DMS 273 treated with DMSO at 0.1 percent for 48 hours (cell line): ENCODE measurements at regions not wholly inside any gene's neighbourhood (a gene's known extent, or its start where the extent isn't known, plus 50 kb on each side); places are given as distances from the start of the nearest gene placed in this dataset.
"Not testable (repeated sequence)": the region's sequence is repeated elsewhere in the genome, so short reads cannot be mapped to it uniquely, and the experiment has no call there.

Experiments
- DNase-seq: peaks from one replicate; lab custom pipeline; 2025; lab: John Stamatoyannopoulos, UW

DNA sequence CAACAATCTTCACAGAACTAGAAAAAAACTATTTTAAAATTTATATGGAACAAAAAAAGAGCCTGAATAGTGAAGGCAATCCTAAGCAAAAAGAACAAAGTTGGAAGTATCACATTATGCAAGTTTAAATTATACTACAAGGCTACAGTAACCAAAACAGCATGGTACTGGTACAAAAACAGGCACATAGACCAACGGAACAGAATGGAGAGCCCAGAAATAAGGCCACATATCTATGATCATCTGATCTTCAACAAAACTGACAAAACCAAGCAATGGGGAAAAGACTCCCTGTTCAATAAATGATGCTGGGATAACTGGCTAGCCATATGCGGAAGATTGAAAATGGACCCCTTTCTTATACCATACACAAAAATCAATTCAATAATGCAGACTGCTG, 74.4 kb upstream of the RTN4 start:
- DNase-seq = not testable (repeated sequence)

DNA sequence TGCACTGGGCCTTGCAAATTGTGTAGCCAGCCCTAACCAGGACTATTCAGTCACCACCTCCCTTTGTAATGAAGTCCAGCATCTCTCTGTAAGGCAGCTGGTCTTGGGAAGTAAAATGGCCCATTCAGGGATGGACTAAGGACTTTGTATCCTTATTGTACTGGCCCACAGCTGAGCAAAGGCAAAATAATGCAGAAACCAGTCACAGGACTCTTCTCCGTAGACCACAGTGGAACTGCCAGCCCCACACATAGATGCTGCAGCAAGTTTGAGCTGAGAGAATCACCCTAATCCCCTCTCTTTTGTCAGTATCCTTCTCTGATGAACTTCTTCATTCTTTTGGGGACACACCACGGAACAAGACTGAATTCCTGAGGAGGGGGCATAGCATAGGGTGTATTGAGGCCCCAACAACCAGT, 73.6 kb upstream of the RTN4 start:
- no peak for DNase-seq

DNA sequence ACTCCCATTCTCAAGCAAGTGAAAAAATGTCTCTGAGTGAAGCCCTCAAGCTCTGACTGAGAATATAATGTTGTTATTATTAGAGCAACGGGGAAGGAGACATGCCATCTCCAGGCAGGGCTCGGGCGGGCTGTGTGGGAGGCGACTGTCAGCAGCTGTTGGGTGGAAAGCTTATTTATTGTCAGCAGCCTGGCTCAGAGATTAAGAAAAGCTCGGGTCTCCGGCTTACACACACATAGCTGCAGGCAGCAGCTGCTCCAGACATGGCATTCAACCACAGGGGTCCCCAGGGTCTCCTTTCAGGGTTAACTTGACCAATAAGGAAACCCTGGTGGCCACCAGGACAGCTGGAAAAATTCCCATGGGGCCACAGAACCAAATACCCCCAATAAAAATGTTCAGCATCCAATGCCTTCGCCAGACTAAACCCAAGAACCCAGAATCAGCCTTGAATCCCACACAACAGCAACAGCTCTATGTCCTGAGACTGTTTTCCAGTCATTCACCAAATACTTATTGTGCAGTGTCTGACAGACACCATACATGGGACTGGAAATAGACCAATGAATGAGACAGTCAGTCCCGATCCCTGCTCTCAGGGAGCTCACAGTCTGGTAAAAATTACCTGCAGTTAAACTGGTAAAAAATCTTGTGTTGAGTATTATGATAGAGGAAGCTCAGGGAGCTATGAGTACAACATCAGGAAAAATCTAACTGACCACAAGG, 70.5 kb upstream of the RTN4 start:
- DNase-seq = peak; percentile 92

DNA sequence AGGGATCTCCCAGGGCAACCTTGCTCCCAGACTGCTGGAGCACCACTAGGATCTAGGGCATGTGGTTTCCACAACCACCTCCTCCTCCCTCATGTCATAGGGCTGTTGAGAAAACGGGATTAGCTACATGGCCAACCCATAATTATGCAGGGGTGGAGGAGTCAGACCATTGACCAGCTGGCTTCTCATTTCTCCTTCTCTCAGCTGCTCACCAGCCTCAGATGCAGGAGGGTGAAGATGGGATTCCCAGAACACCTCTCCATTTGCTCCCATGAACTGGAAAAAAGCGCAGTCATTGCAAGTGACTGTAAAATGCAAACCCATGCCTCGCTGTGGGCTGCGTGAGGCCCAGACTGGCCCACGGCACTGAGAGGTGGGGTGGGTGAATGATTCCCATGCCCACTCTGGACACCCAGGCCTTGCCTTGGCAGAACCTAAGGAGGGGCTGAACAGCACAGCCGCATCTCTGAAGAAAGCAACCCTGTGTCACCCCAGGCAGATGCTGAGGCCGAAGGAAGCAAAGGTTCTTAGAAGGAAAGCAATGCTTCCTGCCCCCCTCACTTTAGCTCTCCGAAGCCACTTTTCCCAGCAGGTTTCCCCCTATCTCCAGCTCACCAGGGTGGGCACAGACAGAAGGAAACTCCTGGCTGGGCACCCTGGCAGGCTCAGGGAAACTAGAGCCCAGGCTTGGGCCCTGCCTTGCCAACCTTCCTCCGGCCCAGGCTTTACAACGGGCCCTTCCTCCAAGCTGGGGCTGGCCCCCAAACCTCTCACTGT, 69.6 kb upstream of the RTN4 start:
- peak; percentile 90 for DNase-seq

DNA sequence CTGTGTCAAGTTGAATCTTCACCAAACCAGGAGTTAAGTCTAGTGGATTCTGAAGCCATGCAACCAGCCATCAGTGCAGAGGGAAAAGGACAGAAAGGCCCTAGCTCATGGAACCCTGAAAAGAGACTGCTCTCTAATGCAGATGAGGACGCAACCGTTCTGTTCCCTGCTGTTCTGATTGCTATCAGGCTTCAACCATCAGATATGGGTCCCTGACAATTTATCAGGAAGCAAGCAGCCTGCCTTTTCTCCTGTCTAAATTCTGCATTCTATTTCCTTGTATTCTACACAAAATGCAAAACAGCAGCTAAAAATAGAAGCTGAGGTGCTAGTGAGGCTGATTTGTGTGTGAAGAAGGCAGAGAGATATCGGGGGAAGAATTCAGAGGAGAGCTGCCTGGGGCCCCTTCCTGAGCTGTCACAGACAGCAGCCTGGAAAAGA, 68.4 kb upstream of the RTN4 start:
- DNase-seq = no peak

DNA sequence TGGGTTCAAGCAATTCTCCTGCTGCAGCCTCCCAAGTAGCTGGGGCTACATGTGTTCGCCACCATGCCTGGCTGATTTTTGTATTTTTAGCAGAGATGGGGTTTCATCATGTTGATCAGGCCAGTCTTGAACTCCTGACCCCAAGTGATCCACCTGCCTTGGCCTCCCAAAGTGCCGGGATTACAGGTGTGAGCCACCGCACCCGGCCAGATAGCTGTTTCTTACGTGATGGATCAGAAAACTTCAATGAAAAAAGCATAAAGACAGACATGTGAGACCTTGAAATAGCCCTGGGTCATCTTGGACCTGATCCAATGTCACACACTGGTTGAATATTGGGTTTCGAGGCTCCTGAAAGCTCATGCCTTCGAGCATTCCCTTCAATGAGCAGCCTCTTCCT, 66.7 kb upstream of the RTN4 start:
- no peak for DNase-seq

DNA sequence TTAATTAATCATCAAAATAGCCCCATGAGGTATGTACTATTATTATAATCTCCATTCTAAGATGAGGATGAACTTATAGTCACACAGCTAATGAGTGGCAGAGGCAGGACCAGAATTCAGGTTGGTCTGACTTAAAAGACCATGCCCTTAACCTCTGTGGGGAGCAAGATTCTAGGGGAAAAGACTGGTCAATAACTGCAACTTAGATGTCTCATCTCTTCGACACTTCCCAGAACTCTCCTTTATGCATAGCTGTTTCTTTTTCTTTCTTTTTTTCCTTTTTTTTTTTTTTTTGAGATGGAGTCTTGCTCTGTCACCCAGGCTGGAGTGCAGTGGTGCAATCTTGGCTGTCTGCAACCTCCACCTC, 66.3 kb upstream of the RTN4 start:
- no peak for DNase-seq

DNA sequence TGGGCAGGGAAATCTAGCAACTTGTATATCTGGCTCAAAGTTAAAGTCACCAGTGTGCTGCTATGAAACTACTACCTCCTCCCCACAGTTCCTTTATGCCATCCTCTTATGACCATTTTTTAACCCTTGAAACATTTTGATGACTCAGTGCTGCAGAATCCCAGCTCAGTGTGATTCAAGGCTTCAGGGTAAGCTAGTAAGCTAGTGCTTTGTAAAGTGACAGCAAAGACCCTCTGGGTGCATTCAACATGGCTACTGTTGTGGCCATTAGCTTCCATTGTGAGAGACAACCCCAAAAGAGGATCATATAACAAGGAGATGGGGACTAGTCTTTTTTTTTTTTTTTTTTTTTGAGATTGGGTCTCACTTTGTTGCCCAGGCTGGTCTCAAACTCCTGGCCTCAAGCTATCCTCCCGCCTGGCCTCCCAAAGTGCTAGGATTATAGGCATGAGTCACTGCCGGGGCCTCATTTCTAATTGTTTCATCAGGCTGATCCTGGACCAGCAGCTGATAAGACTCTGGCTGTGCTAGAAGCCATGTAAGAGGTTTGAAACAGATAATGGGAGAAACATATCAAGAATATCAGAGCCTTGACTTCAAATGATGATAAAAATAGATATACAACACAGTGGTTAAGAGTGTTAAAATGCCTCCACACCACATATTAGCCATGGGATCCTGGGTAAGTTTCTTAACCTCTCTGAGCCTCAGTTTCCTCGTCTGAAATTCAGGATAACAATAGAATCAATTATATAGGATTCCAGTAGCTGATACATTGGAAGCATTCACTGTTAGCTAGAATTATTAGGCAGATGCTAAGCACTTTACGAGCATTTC, 65.7 kb upstream of the RTN4 start:
- DNase-seq = no peak

DNA sequence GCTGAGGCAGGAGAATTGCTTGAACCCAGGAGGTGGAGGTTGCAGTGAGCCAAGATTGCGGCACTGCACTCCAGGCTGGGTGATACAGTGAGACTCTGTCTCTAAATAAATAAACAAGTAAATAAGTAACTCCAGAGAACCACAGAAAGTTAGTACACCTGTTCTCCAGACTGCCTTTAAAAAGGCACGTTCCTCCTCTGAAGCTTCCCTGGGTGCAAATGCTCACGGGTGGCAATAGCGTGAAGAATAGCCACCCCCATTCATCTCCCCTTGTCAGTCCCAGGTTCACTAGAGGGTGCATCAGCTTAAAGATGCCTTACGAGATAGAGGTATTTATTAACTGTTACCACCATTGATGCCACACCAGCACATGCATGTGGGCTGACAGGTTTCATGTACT, 64.3 kb upstream of the RTN4 start:
- no peak for DNase-seq

DNA sequence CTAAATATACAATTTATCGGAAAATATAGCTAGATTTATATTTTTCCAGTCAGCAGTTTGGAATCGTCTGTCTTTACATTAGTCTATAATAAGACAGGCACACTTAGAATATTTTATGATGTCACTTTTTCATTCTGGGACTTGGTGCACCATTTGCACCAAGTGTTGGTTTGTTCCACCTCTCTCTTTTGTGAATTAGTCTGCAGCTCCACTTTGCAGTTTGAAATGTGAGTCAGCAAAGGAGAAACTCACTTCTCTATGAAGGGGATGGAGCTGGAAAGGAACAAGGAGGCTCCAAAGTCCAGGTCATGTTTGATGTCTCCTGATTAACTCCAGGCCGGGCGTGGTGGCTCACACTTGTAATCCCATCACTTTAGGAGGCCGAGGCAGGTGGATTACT, 63.8 kb upstream of the RTN4 start:
- no peak for DNase-seq

DNA sequence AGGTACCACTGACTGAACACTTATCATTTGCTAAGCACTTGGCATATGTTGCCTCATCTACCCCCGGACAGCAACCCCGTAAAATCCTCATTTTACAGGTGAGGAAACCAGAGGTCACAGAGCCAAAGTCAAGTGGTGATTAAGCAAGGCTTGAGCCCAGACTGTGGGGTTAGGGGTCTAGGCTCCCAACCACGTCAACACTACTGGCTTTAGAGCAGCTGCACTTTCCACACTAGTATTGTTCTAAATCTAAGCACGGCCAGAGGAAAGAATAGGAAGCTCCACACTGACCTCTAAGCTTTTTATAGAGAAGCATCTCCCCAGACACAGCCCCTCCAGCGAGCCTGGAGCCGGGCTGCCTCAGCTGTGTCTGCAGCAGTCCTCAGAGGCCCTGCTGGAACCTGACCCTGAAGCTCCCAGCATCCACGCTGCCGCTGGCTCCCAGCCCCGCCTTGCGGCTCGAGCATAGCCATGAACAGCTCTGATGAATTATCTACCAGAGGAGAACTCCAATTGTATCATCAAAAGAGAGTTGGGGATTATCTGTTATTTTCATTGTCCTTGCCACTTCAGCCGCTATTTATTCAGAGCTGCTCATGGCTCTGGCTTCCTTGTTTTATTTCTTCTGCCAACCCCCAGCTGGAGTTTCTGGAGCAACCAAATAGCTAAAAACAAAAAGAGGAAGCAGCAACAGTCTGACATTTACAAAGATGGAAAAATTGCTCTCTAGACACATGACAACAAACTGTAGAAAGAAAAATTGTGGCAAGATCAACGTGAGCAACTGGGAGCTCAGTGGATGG, 62.2 kb upstream of the RTN4 start:
- no peak for DNase-seq

DNA sequence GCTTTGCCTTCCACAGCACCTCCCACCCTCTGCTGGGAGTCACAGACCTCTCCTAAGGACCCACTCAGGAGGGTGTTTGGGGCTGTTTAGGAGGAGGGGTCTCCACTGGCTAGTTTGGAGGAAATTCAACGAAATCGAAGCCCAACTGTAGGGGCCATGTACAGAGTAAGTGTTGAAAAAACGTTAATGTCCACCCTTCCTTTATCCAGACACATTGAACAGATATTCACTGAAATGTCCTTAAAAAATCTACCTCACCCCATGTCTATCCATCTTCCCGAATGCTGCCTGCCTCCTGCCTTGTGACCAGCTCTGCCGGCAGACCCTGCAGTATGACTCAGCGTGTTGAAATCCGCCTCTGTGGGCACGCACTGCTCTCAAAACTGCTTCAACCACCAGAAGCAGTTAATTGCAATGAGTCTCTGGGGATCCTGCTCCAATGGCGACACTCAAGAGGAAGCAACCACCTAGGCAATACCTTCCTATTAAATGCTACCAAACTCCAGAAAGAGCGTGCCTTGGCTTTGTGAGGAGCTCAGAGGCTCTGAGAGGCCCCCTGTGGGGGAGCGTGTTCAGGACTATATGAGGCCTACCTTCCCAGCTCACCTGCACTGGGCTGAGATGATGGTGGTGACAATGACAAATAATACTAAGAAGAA, 61.4 kb upstream of the RTN4 start:
- DNase-seq = peak; percentile 78

DNA sequence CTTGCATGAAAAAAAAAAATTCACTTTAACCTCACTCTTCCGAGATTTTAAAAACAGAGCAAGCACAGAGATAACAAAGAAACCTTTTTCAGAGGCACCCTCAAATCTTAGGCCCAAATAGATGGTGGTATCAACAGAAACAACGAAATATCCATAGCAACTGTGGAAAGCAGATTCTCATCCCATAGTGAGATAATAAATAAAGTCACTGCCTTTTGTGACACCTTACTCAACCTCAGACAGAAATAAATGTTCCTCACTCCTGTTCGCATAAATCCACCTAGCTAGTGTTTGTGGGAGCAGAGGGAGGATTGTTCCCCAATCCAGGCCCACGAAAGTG, 60.9 kb upstream of the RTN4 start:
- no peak for DNase-seq

DNA sequence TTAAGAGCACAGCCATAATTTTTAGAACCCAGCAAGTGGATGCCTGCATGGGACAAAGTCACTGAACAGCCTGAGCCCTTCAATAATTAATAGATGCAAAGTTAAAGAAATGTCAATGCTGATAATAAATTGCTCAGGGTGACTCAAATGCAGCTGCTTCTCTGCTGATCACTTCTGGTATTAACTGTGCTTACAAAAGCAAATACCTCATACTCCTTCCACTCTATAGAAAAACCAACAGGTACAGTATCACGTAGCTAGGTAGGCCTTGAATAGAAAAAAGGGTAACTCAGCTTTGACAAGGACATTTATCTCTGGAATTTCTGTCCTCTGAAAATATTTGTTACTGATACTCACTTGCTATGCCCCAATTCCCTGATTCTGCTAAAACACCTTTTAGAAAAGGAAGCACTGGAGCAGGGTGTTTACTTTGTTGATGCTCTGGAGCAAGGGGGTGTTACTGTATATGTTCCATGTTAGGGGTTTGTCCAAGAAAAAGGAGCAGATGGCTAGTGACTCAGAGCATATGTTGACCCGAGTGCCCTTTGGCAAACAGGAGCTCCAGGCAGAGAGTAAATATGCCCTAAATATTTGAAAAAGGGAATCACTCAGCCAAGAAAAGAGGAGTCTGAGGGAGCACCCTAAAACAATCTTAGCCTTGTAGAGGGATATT, 59.1 kb upstream of the RTN4 start:
- peak; percentile 91 for DNase-seq

DNA sequence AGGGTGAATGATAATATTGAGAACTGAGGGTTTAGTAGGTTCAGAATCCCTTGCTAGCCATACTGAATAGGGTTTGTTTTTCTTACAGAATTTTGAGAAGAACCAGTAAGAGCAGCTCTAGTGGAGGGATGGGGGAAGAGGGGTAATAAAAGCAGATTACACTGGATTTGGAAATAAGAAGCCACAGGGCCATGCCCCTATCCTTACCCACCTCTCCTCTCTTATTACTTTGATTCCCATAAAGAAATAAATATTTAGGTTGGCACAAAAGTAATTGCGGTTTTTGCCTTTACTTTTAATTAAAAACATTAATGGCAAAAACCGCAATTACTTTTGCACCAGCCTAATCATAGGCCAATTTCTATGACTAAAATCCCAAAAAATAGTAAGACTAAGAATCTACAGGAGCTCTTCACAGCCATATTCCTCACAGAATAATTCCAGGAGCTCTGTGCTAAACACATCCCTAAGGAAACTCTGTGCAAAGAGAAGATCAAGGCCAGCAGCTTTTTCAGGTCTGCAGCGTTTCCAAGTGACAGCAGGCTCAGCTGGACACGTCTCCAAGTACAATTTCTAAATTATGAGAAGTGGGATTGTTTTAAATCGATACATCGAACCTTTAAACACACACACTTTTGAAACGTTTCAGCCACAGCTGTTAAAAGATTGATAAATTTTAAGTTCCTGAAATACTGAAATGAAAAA, 58.4 kb upstream of the RTN4 start:
- no peak for DNase-seq

DNA sequence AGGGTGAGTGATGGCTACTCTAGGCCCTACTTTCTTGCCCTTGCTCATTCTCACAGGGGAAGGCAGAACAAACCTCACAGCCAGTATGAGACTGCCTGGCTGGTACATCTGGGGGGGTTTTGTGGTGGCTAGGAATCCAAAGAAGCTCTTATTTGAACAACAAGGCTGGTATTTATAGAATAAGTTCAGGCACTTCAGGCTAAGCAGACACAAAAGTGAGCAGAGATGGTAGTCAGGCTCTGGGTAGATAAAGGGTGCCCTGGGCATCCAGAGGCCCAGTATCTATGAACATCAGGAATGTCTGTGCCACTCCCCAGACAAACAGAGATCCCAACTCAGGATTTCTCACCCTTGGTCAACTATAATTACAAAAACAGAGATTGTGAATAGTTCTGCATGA, 57.2 kb upstream of the RTN4 start:
- no peak for DNase-seq

DNA sequence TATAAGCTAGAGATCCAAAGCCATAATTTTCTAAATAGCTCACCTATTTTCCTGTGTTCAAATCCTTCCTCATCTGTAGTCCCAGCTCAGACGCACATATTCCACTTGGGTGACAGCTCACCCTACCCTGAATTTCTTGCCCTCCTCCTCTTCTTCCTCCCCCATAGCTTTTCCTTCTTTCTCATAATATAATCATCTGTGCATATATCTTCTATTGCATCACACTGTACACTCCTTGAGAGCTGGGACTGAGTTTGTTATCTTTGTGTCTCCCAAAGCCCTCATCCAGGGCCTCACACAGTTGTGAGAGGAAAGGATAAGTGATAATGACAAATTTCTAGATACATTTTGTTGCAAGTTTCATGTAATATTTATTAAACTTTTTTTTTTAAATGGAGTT, 55.9 kb upstream of the RTN4 start:
- DNase-seq = no peak

DNA sequence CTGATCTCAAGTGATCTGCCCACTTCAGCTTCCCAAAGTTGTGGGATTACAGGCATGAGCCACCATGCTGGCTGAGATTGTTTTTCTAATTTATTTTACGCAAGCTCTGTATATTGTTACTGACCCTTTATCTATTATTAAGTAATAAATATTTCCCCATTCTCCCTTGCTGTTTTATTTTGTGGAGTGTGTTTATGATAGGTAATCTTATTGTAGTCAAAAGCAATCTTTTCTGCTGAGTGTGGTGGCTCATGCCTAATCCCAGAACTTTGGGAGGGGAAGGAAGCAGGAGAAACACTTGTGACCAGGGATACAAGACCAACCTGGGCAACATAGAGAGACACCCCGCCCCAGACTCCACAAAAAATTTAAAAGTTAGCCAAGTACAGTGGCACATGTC, 55.2 kb upstream of the RTN4 start:
- no peak for DNase-seq

DNA sequence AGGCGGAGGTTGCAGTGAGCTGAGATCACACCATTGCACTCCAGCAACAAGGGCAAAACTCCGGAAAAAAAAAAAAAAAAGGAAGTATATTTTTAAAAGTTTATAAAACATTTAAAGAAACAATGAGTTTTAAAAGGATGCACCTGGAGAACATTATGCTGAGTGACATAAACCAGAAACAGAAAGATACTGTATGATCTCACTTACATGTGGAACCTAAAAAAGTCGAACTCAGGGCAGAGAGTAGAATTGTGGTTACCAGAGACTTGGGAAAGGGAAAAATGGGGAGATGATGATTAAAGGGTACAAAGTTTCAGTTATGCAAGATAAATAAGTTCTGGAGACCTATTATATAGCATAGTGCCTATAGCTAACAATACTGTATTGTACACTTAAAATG, 52.8 kb upstream of the RTN4 start:
- no peak for DNase-seq

DNA sequence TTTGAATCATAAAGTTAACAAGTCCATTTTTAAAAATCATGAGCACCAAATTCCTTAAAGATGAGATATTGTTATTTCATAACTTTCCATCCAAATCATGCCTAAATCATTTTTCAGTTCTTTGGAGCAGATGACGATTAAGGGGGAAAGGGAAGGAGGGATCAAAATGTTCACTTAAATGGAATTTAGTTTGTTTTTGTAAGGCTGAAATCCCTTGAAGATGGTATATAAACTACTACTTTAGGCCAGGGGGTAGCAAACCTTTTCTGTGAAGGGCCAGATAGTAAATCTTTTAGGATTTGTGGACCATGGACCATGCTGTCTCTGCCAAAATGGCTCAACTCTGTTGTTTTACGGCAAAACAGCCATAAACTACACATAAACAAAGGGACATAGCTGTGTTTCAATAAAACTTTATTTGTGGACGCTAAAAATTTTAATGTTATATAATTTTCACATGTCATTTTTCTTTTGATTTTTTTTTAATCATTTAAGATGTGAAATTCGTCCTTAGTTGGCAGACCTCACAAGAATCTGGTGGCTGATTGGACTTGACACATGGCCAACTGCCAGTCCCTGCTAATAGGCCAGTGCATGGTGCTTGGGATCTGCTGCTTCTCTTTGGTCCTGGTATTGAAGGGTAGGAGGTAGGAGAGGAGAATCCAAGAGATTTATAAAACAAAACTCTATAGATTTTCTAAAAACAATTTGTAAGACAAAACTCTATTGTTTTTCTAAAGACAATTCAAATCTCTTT, 52.0 kb upstream of the RTN4 start:
- no peak for DNase-seq
